A549 (cell line): ENCODE measurements at regions not wholly inside any gene's neighbourhood (a gene's known extent, or its start where the extent isn't known, plus 50 kb on each side); places are given as distances from the start of the nearest gene placed in this dataset.

ENCODE experiments used
- CEBPB ChIP-seq, 2 experiments: fragments of >200 bp in 1 of 2; sonication (Bioruptor Twin) in 1 of 2; formaldehyde crosslinking in 1 of 2; IDR thresholded peaks; 2 replicates each; pipeline ENCODE4 v1.6.1; 2012 to 2016
- FOSL2 ChIP-seq, 2 experiments: fragments of 450-650 bp in 1 of 2; fragments of >200 bp in 1 of 2; sonication (Bioruptor Twin) in 1 of 2; formaldehyde crosslinking; IDR thresholded peaks; 2 replicates each; pipeline versions ENCODE4 v1.5.0 to v1.6.1; 2016 to 2020; ENCODE audit warnings: mild to moderate bottlenecking in 1 of 2, moderate library complexity in 1 of 2
- HOXA7 ChIP-seq: fragments of 250-450 bp; sonication (Bioruptor Pico); IDR thresholded peaks from 2 replicates; pipeline ENCODE4 v1.5.0; 2020; ENCODE audit warnings: mild to moderate bottlenecking, moderate library complexity
- MAFK ChIP-seq: fragments of 450-650 bp; IDR thresholded peaks from 2 replicates; pipeline ENCODE4 v1.6.1; 2014; ENCODE audit not compliant: partially characterized antibody
- RAD21 ChIP-seq, 2 experiments: fragments of >200 bp in 1 of 2; sonication (Bioruptor Twin) in 1 of 2; formaldehyde crosslinking in 1 of 2; IDR thresholded peaks in 1 of 2; conservative IDR thresholded peaks in 1 of 2; 2 replicates in 1 of 2; 3 replicates in 1 of 2; pipeline ENCODE4 v1.6.1; 2012 to 2018; ENCODE audit warnings: inconsistent platforms in 1 of 2
- RFX5 ChIP-seq: fragments of 450-650 bp; IDR thresholded peaks from 2 replicates; pipeline ENCODE4 v1.7.1; 2014; ENCODE audit warnings: antibody characterized with exemption, mild to moderate bottlenecking, moderate library complexity
- ZSCAN20 ChIP-seq: fragments of 250-450 bp; sonication (Bioruptor Pico); IDR thresholded peaks from 2 replicates; pipeline ENCODE4 v1.8.0; 2022; ENCODE audit warnings: mild to moderate bottlenecking, moderate library complexity
- TF ChIP-seq, protein P1 (sequence below): fragments of >200 bp; sonication (Bioruptor Twin); formaldehyde crosslinking; IDR thresholded peaks from 3 replicates; pipeline ENCODE4 v1.5.1; 2016
- TF ChIP-seq, protein P2 (sequence below): fragments of 200-600 bp; sonication (generic); IDR thresholded peaks from 2 replicates; pipeline ENCODE4 v1.6.1; 2016; ENCODE audit warnings: antibody characterized with exemption, mild to moderate bottlenecking, moderate library complexity
- TF ChIP-seq, protein P3 (sequence below): fragments of 450-650 bp; IDR thresholded peaks from 2 replicates; pipeline ENCODE4 v1.6.1; 2014; ENCODE audit warnings: antibody characterized with exemption

DNA sequence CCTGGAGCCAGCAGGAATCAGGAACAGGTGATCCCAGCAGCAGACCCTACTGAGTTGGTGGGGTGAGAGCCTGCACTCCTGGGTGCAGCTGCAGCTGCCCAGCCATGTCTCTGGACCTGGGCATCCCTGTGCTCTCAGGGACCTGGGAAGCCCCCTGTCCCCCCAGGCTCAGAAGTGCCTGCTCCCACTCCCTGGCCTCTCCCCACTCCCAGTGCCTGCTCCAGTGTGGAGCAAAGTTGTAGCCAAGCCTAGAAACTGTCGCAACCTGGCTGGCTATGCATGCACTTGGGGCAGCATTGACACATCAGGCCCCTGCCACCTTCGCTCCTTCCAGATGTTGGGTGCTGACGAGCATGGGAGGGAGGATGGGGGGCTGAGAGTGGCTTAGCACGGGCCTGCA, 1124.7 kb upstream of the ACVR2A start:
- TF ChIP-seq, protein P1, sequence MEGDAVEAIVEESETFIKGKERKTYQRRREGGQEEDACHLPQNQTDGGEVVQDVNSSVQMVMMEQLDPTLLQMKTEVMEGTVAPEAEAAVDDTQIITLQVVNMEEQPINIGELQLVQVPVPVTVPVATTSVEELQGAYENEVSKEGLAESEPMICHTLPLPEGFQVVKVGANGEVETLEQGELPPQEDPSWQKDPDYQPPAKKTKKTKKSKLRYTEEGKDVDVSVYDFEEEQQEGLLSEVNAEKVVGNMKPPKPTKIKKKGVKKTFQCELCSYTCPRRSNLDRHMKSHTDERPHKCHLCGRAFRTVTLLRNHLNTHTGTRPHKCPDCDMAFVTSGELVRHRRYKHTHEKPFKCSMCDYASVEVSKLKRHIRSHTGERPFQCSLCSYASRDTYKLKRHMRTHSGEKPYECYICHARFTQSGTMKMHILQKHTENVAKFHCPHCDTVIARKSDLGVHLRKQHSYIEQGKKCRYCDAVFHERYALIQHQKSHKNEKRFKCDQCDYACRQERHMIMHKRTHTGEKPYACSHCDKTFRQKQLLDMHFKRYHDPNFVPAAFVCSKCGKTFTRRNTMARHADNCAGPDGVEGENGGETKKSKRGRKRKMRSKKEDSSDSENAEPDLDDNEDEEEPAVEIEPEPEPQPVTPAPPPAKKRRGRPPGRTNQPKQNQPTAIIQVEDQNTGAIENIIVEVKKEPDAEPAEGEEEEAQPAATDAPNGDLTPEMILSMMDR, result no peak
- TF ChIP-seq ZSCAN20 (CRISPR knock-in tag), result no peak
- TF ChIP-seq RFX5, result no peak
- no peak for TF ChIP-seq CEBPB (IDR thresholded peaks at IDR 0.05)
- TF ChIP-seq, protein P2, sequence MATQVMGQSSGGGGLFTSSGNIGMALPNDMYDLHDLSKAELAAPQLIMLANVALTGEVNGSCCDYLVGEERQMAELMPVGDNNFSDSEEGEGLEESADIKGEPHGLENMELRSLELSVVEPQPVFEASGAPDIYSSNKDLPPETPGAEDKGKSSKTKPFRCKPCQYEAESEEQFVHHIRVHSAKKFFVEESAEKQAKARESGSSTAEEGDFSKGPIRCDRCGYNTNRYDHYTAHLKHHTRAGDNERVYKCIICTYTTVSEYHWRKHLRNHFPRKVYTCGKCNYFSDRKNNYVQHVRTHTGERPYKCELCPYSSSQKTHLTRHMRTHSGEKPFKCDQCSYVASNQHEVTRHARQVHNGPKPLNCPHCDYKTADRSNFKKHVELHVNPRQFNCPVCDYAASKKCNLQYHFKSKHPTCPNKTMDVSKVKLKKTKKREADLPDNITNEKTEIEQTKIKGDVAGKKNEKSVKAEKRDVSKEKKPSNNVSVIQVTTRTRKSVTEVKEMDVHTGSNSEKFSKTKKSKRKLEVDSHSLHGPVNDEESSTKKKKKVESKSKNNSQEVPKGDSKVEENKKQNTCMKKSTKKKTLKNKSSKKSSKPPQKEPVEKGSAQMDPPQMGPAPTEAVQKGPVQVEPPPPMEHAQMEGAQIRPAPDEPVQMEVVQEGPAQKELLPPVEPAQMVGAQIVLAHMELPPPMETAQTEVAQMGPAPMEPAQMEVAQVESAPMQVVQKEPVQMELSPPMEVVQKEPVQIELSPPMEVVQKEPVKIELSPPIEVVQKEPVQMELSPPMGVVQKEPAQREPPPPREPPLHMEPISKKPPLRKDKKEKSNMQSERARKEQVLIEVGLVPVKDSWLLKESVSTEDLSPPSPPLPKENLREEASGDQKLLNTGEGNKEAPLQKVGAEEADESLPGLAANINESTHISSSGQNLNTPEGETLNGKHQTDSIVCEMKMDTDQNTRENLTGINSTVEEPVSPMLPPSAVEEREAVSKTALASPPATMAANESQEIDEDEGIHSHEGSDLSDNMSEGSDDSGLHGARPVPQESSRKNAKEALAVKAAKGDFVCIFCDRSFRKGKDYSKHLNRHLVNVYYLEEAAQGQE, result no peak
- no peak for TF ChIP-seq FOSL2 (IDR thresholded peaks at IDR 0.05)
- TF ChIP-seq FOSL2 (CRISPR knock-in tag; IDR thresholded peaks at IDR 0.05), result no peak
- no peak for TF ChIP-seq RAD21 (conservative IDR thresholded peaks at IDR 0.05 in 1 of 2, IDR thresholded peaks at IDR 0.05 in 1 of 2)
- TF ChIP-seq MAFK, result no peak
- TF ChIP-seq, protein P3, sequence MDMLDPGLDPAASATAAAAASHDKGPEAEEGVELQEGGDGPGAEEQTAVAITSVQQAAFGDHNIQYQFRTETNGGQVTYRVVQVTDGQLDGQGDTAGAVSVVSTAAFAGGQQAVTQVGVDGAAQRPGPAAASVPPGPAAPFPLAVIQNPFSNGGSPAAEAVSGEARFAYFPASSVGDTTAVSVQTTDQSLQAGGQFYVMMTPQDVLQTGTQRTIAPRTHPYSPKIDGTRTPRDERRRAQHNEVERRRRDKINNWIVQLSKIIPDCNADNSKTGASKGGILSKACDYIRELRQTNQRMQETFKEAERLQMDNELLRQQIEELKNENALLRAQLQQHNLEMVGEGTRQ, result no peak
- no peak for TF ChIP-seq HOXA7 (CRISPR knock-in tag)
